ENCODE measurements at regions not wholly inside any gene's neighbourhood (a gene's known extent, or its start where the extent isn't known, plus 50 kb on each side); places are given as distances from the start of the nearest gene placed in this dataset.

- DNase-seq: no peak
These were observed 160.7 kb upstream of the TRPC7 start for GRCh38 chr5:136526021-136526420.

GRCh38 chr5:136525597-136525996 lies 160.3 kb upstream of the TRPC7 start:
- no peak for DNase-seq

- DNase-seq: no peak
These were observed 157.0 kb upstream of the TRPC7 start for GRCh38 chr5:136522217-136522956.

- no peak for DNase-seq
These were observed 156.4 kb upstream of the TRPC7 start for GRCh38 chr5:136521696-136522095.

GRCh38 chr5:136518814-136519213 lies 153.5 kb upstream of the TRPC7 start:
- no peak for DNase-seq

GRCh38 chr5:136518174-136518573 lies 152.8 kb upstream of the TRPC7 start:
- no peak for DNase-seq

- no peak for DNase-seq
These were observed 152.4 kb upstream of the TRPC7 start for GRCh38 chr5:136517755-136518154.

- DNase-seq: no peak
These were observed 151.3 kb upstream of the TRPC7 start for GRCh38 chr5:136516637-136517036.

GRCh38 chr5:136513430-136513829 lies 148.1 kb upstream of the TRPC7 start:
- DNase-seq: no peak

- no peak for DNase-seq
These were observed 145.7 kb upstream of the TRPC7 start for GRCh38 chr5:136511046-136511445.

GRCh38 chr5:136510481-136510880 lies 145.1 kb upstream of the TRPC7 start:
- DNase-seq: no peak

GRCh38 chr5:136506131-136506530 lies 140.8 kb upstream of the TRPC7 start:
- no peak for DNase-seq

- DNase-seq: no peak
These were observed 135.8 kb upstream of the TRPC7 start for GRCh38 chr5:136501133-136501532.

GRCh38 chr5:136492587-136492986 lies 127.2 kb upstream of the TRPC7 start:
- no peak for DNase-seq

- DNase-seq: no peak
These were observed 126.5 kb upstream of the TRPC7 start for GRCh38 chr5:136491806-136492205.

- DNase-seq: no peak
These were observed 119.5 kb upstream of the TRPC7 start for GRCh38 chr5:136484808-136485325.

GRCh38 chr5:136482206-136482605 lies 116.9 kb upstream of the TRPC7 start:
- no peak for DNase-seq

- DNase-seq: no peak
These were observed 109.1 kb upstream of the TRPC7 start for GRCh38 chr5:136474466-136474865.

- no peak for DNase-seq
These were observed 102.3 kb upstream of the TRPC7 start for GRCh38 chr5:136467632-136468031.

- DNase-seq: no peak
These were observed 100.7 kb upstream of the TRPC7 start for GRCh38 chr5:136466041-136466415.

GRCh38 chr5:136458481-136458880 lies 93.1 kb upstream of the TRPC7 start:
- DNase-seq: no peak

GRCh38 chr5:136457390-136458013 lies 92.2 kb upstream of the TRPC7 start:
- DNase-seq: no peak

GRCh38 chr5:136455409-136455808 lies 90.1 kb upstream of the TRPC7 start:
- no peak for DNase-seq

- DNase-seq: no peak
These were observed 88.8 kb upstream of the TRPC7 start for GRCh38 chr5:136453986-136454758.
